ENCODE measurements at regions not wholly inside any gene's neighbourhood (a gene's known extent, or its start where the extent isn't known, plus 50 kb on each side); places are given as distances from the start of the nearest gene placed in this dataset.
"Not testable (repeated sequence)": the region's sequence is repeated elsewhere in the genome, so short reads cannot be mapped to it uniquely, and the experiment has no call there.

GRCh38 chr2:125254010-125254409 is 1228.9 kb downstream of the CNTNAP5 start:
- H4K20me1 ChIP-seq (ENCODE audit: control insufficient read depth, extremely low read depth, insufficient read depth, low read length): no peaks in the 10 kb centered on the region
- H3K36me3 ChIP-seq (ENCODE audit: control insufficient read depth, insufficient read depth, low read length): no peaks in the 10 kb centered on the region
- DNase-seq (ENCODE audit: low read depth in 2 of 2): peak in 1 of 2 donors; percentile 0
- H2AFZ ChIP-seq (ENCODE audit: low read length): no peak overlapping the region
- no peak overlapping the region for H3K27ac ChIP-seq (ENCODE audit: insufficient read depth, low read length)
- H3K79me2 ChIP-seq (ENCODE audit: control insufficient read depth, insufficient read depth, low read length): no peaks in the 10 kb centered on the region
- H3K9ac ChIP-seq (ENCODE audit: insufficient read depth, low read length): no peak overlapping the region
- no peak overlapping the region for H3K4me3 ChIP-seq (replicated peaks in 1 of 4; ENCODE audit: control extremely low read depth in 1 of 4, insufficient read depth in 1 of 4, low read depth in 3 of 4, low read length in 4 of 4)
- H3K9me3 ChIP-seq (ENCODE audit: control insufficient read depth, insufficient read depth, low read depth, low read length): no peaks in the 10 kb centered on the region
- no peaks in the 10 kb centered on the region for H3K4me1 ChIP-seq (ENCODE audit: control insufficient read depth, extremely low read depth, insufficient read depth, low read length)
- H3K4me2 ChIP-seq (ENCODE audit: extremely low read depth, insufficient read depth, low read length): no peak overlapping the region
- TF ChIP-seq CTCF (conservative IDR thresholded peaks at IDR 0.05 in 1 of 2, IDR thresholded peaks at IDR 0.05 in 1 of 2; ENCODE audit: low read depth in 1 of 2, low read length in 2 of 2) (no peak), EZH2 (IDR thresholded peaks at IDR 0.05; ENCODE audit: low read length, missing control alignments) (no peak)
- H3K27me3 ChIP-seq (ENCODE audit: control insufficient read depth, insufficient read depth, low read length): no peaks in the 10 kb centered on the region

GRCh38 chr2:125259451-125259850 is 1234.4 kb downstream of the CNTNAP5 start:
- H3K4me1 ChIP-seq (ENCODE audit: control insufficient read depth, extremely low read depth, insufficient read depth, low read length): no peaks in the 10 kb centered on the region
- H3K27ac ChIP-seq (ENCODE audit: insufficient read depth, low read length): no peak overlapping the region
- H3K9me3 ChIP-seq (ENCODE audit: control insufficient read depth, insufficient read depth, low read depth, low read length): no peaks in the 10 kb centered on the region
- no peak for DNase-seq (ENCODE audit: low read depth in 2 of 2)
- no peak overlapping the region for H3K9ac ChIP-seq (ENCODE audit: insufficient read depth, low read length)
- H4K20me1 ChIP-seq (ENCODE audit: control insufficient read depth, extremely low read depth, insufficient read depth, low read length): no peaks in the 10 kb centered on the region
- H3K4me2 ChIP-seq (ENCODE audit: extremely low read depth, insufficient read depth, low read length): no peak overlapping the region
- H3K27me3 ChIP-seq (ENCODE audit: control insufficient read depth, insufficient read depth, low read length): no peaks in the 10 kb centered on the region
- TF ChIP-seq EZH2 (IDR thresholded peaks at IDR 0.05; ENCODE audit: low read length, missing control alignments): no peak
- H3K36me3 ChIP-seq (ENCODE audit: control insufficient read depth, insufficient read depth, low read length): no peaks in the 10 kb centered on the region
- no peak overlapping the region for H3K4me3 ChIP-seq (replicated peaks in 1 of 4; ENCODE audit: control extremely low read depth in 1 of 4, insufficient read depth in 1 of 4, low read depth in 3 of 4, low read length in 4 of 4)
- no peak overlapping the region for H2AFZ ChIP-seq (ENCODE audit: low read length)
- H3K79me2 ChIP-seq (ENCODE audit: control insufficient read depth, insufficient read depth, low read length): no peaks in the 10 kb centered on the region

DNA sequence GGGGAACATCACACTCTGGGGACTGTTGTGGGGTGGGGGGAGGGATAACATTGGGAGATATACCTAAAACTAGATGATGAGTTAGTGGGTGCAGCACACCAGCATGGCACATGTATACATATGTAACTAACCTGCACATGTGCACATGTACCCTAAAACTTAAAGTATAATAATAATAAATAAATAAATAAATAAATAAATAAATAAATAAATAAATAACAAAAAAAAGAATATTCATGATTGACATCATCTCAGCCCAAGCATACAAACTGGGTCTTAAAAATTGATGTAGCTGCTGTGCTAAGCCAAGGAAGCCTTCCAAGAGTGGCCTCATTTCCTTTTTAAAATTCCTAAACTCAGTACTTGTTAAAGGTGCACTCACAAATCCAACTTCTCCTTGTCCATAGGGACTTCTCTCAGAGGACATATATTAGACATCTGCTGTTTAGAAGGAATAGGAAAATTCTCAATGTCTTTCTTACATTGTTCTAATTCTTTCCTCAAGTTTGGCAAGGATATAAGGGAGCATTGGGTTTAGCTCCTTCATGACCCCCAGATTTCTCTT is 1235.4 kb downstream of the CNTNAP5 start:
- H3K36me3 ChIP-seq (ENCODE audit: control insufficient read depth, insufficient read depth, low read length); H3K9me3 ChIP-seq (ENCODE audit: control insufficient read depth, insufficient read depth, low read depth, low read length); H3K4me3 ChIP-seq (replicated peaks in 1 of 4; ENCODE audit: control extremely low read depth in 1 of 4, insufficient read depth in 1 of 4, low read depth in 3 of 4, low read length in 4 of 4); H4K20me1 ChIP-seq (ENCODE audit: control insufficient read depth, extremely low read depth, insufficient read depth, low read length); H3K27me3 ChIP-seq (ENCODE audit: control insufficient read depth, insufficient read depth, low read length); H3K4me1 ChIP-seq (ENCODE audit: control insufficient read depth, extremely low read depth, insufficient read depth, low read length); H3K9ac ChIP-seq (ENCODE audit: insufficient read depth, low read length); H3K27ac ChIP-seq (ENCODE audit: insufficient read depth, low read length); H3K4me2 ChIP-seq (ENCODE audit: extremely low read depth, insufficient read depth, low read length); DNase-seq (ENCODE audit: low read depth in 2 of 2); H3K79me2 ChIP-seq (ENCODE audit: control insufficient read depth, insufficient read depth, low read length); H2AFZ ChIP-seq (ENCODE audit: low read length): not testable (repeated sequence)

DNA sequence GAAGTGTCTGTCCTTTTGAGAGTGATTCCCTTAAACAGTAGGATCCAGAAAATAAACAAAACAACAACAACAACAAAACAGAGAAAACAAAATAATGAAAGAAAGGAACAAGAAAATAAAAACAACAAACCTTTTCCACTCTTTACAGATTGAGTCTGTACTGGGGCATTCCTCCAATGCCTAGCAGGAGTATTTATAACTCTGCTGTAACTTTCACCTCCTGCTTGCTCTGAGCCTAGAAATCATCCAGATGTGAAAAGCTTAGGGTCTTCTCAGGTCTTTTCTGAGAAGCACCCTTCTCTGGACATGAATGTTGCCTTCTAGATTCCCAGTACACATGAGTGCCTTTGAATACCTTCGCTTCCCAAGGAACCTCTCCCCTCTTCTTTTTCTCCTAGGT is 1239.4 kb downstream of the CNTNAP5 start:
- no peak overlapping the region for H3K27ac ChIP-seq (ENCODE audit: insufficient read depth, low read length)
- TF ChIP-seq EZH2 (IDR thresholded peaks at IDR 0.05; ENCODE audit: low read length, missing control alignments) (no peak), CTCF (conservative IDR thresholded peaks at IDR 0.05 in 1 of 2, IDR thresholded peaks at IDR 0.05 in 1 of 2; ENCODE audit: low read depth in 1 of 2, low read length in 2 of 2) (no peak)
- H3K4me1 ChIP-seq (ENCODE audit: control insufficient read depth, extremely low read depth, insufficient read depth, low read length): no peaks in the 10 kb centered on the region
- no peak overlapping the region for H3K9ac ChIP-seq (ENCODE audit: insufficient read depth, low read length)
- H2AFZ ChIP-seq (ENCODE audit: low read length): no peak overlapping the region
- no peaks in the 10 kb centered on the region for H3K36me3 ChIP-seq (ENCODE audit: control insufficient read depth, insufficient read depth, low read length)
- H3K4me2 ChIP-seq (ENCODE audit: extremely low read depth, insufficient read depth, low read length): no peak overlapping the region
- DNase-seq (ENCODE audit: low read depth in 2 of 2): no peak
- no peaks in the 10 kb centered on the region for H3K9me3 ChIP-seq (ENCODE audit: control insufficient read depth, insufficient read depth, low read depth, low read length)
- no peaks in the 10 kb centered on the region for H3K27me3 ChIP-seq (ENCODE audit: control insufficient read depth, insufficient read depth, low read length)
- H4K20me1 ChIP-seq (ENCODE audit: control insufficient read depth, extremely low read depth, insufficient read depth, low read length): no peaks in the 10 kb centered on the region
- H3K4me3 ChIP-seq (replicated peaks in 1 of 4; ENCODE audit: control extremely low read depth in 1 of 4, insufficient read depth in 1 of 4, low read depth in 3 of 4, low read length in 4 of 4): no peak overlapping the region
- H3K79me2 ChIP-seq (ENCODE audit: control insufficient read depth, insufficient read depth, low read length): no peaks in the 10 kb centered on the region

Data from fibroblast of lung (primary cell).